H1 (cell line): ENCODE measurements at regions not wholly inside any gene's neighbourhood (a gene's known extent, or its start where the extent isn't known, plus 50 kb on each side); places are given as distances from the start of the nearest gene placed in this dataset.

Source experiments
- EGR1 ChIP-seq: IDR thresholded peaks from 2 replicates; pipeline ENCODE4 v1.6.1; 2011; ENCODE audit warnings: low read depth, low read length, borderline replicate concordance
- POLR2A ChIP-seq, 2 experiments: IDR thresholded peaks; 1 replicate in 1 of 2; 2 replicates in 1 of 2; pipeline ENCODE4 v1.6.1; 2011; ENCODE audit warnings: low read depth in 2 of 2, low read length in 2 of 2, mild to moderate bottlenecking in 2 of 2; ENCODE audit errors: control extremely low read depth in 1 of 2
- RAD21 ChIP-seq, 2 experiments: IDR thresholded peaks in 1 of 2; conservative IDR thresholded peaks in 1 of 2; 2 replicates each; pipeline ENCODE4 v1.6.1; 2011; ENCODE audit warnings: low read depth in 2 of 2, low read length in 2 of 2, improper control_type of control experiment in 1 of 2, inconsistent platforms in 1 of 2, mild to moderate bottlenecking in 1 of 2, moderate library complexity in 1 of 2
- SIX5 ChIP-seq: IDR thresholded peaks from 2 replicates; pipeline ENCODE4 v1.6.1; 2011; ENCODE audit warnings: mild to moderate bottlenecking, low read depth, low read length
- USF2 ChIP-seq: IDR thresholded peaks from 2 replicates; pipeline ENCODE4 v1.6.1; 2011; ENCODE audit warnings: low read length, improper control_type of control experiment

- no peak for TF ChIP-seq SIX5
- TF ChIP-seq RAD21 (IDR thresholded peaks at IDR 0.05 in 1 of 2, conservative IDR thresholded peaks at IDR 0.05 in 1 of 2; ENCODE audit: low read depth in 2 of 2, low read length in 2 of 2) = no peak
- TF ChIP-seq EGR1 = no peak
- TF ChIP-seq USF2 = no peak
- no peak for TF ChIP-seq POLR2A (IDR thresholded peaks at IDR 0.05; ENCODE audit: control extremely low read depth in 1 of 2, low read depth in 2 of 2, low read length in 2 of 2)
- TF ChIP-seq, all 59 proteins: peak for 0
Observed at GRCh38 chr3:168495932-168496331, 400.2 kb upstream of the GOLIM4 start (continued).
